Thymus (tissue), 11 donors: ENCODE measurements at regions not wholly inside any gene's neighbourhood (a gene's known extent, or its start where the extent isn't known, plus 50 kb on each side); places are given as distances from the start of the nearest gene placed in this dataset.

ENCODE experiments used
- DNase-seq, 9 donors: peaks; one replicate each; pipeline ENCODE4 v3.0.0-alpha.2; 2013; ENCODE audit warnings: low spot score in 9 of 9, low read depth in 6 of 9, missing footprints in 1 of 9
- H3K27ac ChIP-seq, 2 donors: one replicate each; pipeline ENCODE4 v1.5.1; 2013; ENCODE audit warnings: control low read depth in 1 of 2, low read depth in 1 of 2, low read length in 1 of 2, mild to moderate bottlenecking in 1 of 2, moderate library complexity in 1 of 2
- H3K27me3 ChIP-seq, 2 donors: one replicate each; pipeline ENCODE4 v1.5.1; 2013; ENCODE audit warnings: low read length in 1 of 2; ENCODE audit not compliant: control insufficient read depth in 2 of 2, insufficient read depth in 1 of 2
- H3K36me3 ChIP-seq, 2 donors: one replicate each; pipeline ENCODE4 v1.5.1; 2013; ENCODE audit warnings: low read length in 1 of 2, mild to moderate bottlenecking in 1 of 2, moderate library complexity in 1 of 2; ENCODE audit not compliant: control insufficient read depth in 2 of 2, insufficient read depth in 2 of 2
- H3K4me1 ChIP-seq, 2 donors: one replicate each; pipeline ENCODE4 v1.5.1; 2013; ENCODE audit warnings: low read length in 2 of 2; ENCODE audit not compliant: control insufficient read depth in 2 of 2, insufficient read depth in 2 of 2
- H3K4me3 ChIP-seq, 2 donors: one replicate each; pipeline ENCODE4 v1.5.1; 2013; ENCODE audit warnings: low read length in 2 of 2, control low read depth in 1 of 2, mild to moderate bottlenecking in 1 of 2
- H3K9me3 ChIP-seq, 2 donors: one replicate each; pipeline ENCODE4 v1.5.1; 2013; ENCODE audit warnings: low read length in 1 of 2, mild to moderate bottlenecking in 1 of 2; ENCODE audit not compliant: control insufficient read depth in 2 of 2, insufficient read depth in 1 of 2
- WGBS: extraction: QIAGEN DNeasy Blood & Tissue Kit; methylation state at CpG from one replicate; pipeline ENCODE4 v1.1.7; 2013; 5-methylcytosine and 5-hydroxymethylcytosine counted together
- donor health status: healthy.

- Histone ChIP-seq H3K27me3 (no peaks in the 10 kb centered on the region), H3K4me3 (no peak overlapping the region), H3K27ac (peak overlapping the region; percentile 36 to 75), H3K4me1 (peaks cover 39 to 51% of the 10 kb centered on the region in 2 donors), H3K9me3 (no peaks in the 10 kb centered on the region), H3K36me3 (no peaks in the 10 kb centered on the region)
- 91% methylated on average over 16 of the region's 16 CpGs for WGBS
- no peak for DNase-seq
Measured at GRCh38 chr6:14655201-14656061, 537.9 kb downstream of the CD83 start.

- H3K4me3 ChIP-seq, result no peak overlapping the region
- WGBS, result 11% methylated on average over 4 of the region's 4 CpGs
- peak overlapping the region in 1 of 2 donors; percentile 75 for H3K27ac ChIP-seq
- DNase-seq, result peak in 4 of 9 donors; percentile 42 to 78 (median 52)
- peaks cover 46 to 57% of the 10 kb centered on the region in 2 donors for H3K4me1 ChIP-seq
- no peaks in the 10 kb centered on the region for H3K27me3 ChIP-seq
- H3K9me3 ChIP-seq, result no peaks in the 10 kb centered on the region
- no peaks in the 10 kb centered on the region for H3K36me3 ChIP-seq
Measured at GRCh38 chr6:14656078-14656521, 538.5 kb downstream of the CD83 start.

GRCh38 chr6:14656649-14657048 is 539.1 kb downstream of the CD83 start:
- 27% methylated on average over 4 of the region's 4 CpGs for WGBS
- H3K4me1 ChIP-seq, result peaks cover 51 to 63% of the 10 kb centered on the region in 2 donors
- H3K9me3 ChIP-seq, result no peaks in the 10 kb centered on the region
- H3K4me3 ChIP-seq, result no peak overlapping the region
- H3K27ac ChIP-seq, result peak overlapping the region; percentile 33 to 75
- H3K27me3 ChIP-seq, result no peaks in the 10 kb centered on the region
- H3K36me3 ChIP-seq, result no peaks in the 10 kb centered on the region
- no peak for DNase-seq

- H3K4me1 ChIP-seq, result peaks cover 64 to 75% of the 10 kb centered on the region in 2 donors
- no peaks in the 10 kb centered on the region for H3K27me3 ChIP-seq
- H3K36me3 ChIP-seq, result no peaks in the 10 kb centered on the region
- H3K4me3 ChIP-seq, result no peak overlapping the region
- peak in 1 of 9 donors; percentile 43 for DNase-seq
- H3K27ac ChIP-seq, result peak overlapping the region in 1 of 2 donors; percentile 8
- no peaks in the 10 kb centered on the region for H3K9me3 ChIP-seq
- WGBS, result 87% methylated on average over 2 of the region's 2 CpGs
Measured at GRCh38 chr6:14658030-14658429, 540.5 kb downstream of the CD83 start.

GRCh38 chr6:14658886-14659561 is 541.5 kb downstream of the CD83 start:
- Histone ChIP-seq H3K27me3 (no peaks in the 10 kb centered on the region), H3K4me3 (no peak overlapping the region), H3K27ac (peak overlapping the region; percentile 26 to 31), H3K4me1 (peaks cover 66 to 80% of the 10 kb centered on the region in 2 donors), H3K9me3 (no peaks in the 10 kb centered on the region), H3K36me3 (no peaks in the 10 kb centered on the region)
- 52% methylated on average over 6 of the region's 6 CpGs for WGBS
- DNase-seq, result no peak

- no peaks in the 10 kb centered on the region for H3K9me3 ChIP-seq
- H3K4me1 ChIP-seq, result peaks cover 75 to 86% of the 10 kb centered on the region in 2 donors
- H3K36me3 ChIP-seq, result no peaks in the 10 kb centered on the region
- no peak overlapping the region for H3K4me3 ChIP-seq
- H3K27ac ChIP-seq, result peak overlapping the region in 1 of 2 donors; percentile 77
- DNase-seq, result no peak
- H3K27me3 ChIP-seq, result no peaks in the 10 kb centered on the region
Measured at GRCh38 chr6:14659841-14660240, 542.3 kb downstream of the CD83 start.

- Histone ChIP-seq H3K27me3 (no peaks in the 10 kb centered on the region), H3K4me3 (no peak overlapping the region), H3K4me1 (peaks cover 69 to 88% of the 10 kb centered on the region in 2 donors), H3K27ac (peak overlapping the region; percentile 67 to 77), H3K9me3 (no peaks in the 10 kb centered on the region), H3K36me3 (no peaks in the 10 kb centered on the region)
- 49% methylated on average over 8 of the region's 8 CpGs for WGBS
- peak in 3 of 9 donors; percentile 60 to 80 (median 67) for DNase-seq
Measured at GRCh38 chr6:14660806-14661579, 543.4 kb downstream of the CD83 start.

GRCh38 chr6:14661691-14662090 is 544.1 kb downstream of the CD83 start:
- WGBS, result 84% methylated on average over 3 of the region's 3 CpGs
- no peaks in the 10 kb centered on the region for H3K36me3 ChIP-seq
- H3K4me1 ChIP-seq, result peaks cover 66 to 87% of the 10 kb centered on the region in 2 donors
- no peak for DNase-seq
- H3K4me3 ChIP-seq, result no peak overlapping the region
- H3K27me3 ChIP-seq, result no peaks in the 10 kb centered on the region
- no peaks in the 10 kb centered on the region for H3K9me3 ChIP-seq
- H3K27ac ChIP-seq, result peak overlapping the region; percentile 43 to 77
